Renal cortex interstitium (tissue), 11 donors: ENCODE measurements at regions not wholly inside any gene's neighbourhood (a gene's known extent, or its start where the extent isn't known, plus 50 kb on each side); places are given as distances from the start of the nearest gene placed in this dataset.
A peak's percentile ranks its signal among the peaks of the same experiment; 100 is the strongest.

Experiments used
- DNase-seq, 11 donors: peaks; one replicate each; pipeline ENCODE4 v3.0.0-alpha.2; 2013; ENCODE audit warnings: low read depth in 9 of 11, low spot score in 4 of 11; ENCODE audit errors: extremely low read depth in 1 of 11

GRCh38 chr2:221107424-221107823, 464.7 kb downstream of the EPHA4 start:
- no peak for DNase-seq

GRCh38 chr2:221109552-221109951, 462.6 kb downstream of the EPHA4 start:
- no peak for DNase-seq

GRCh38 chr2:221111739-221112138, 460.4 kb downstream of the EPHA4 start:
- no peak for DNase-seq

GRCh38 chr2:221112744-221113143, 459.4 kb downstream of the EPHA4 start:
- DNase-seq = no peak

- DNase-seq = no peak
These were observed 456.2 kb downstream of the EPHA4 start for GRCh38 chr2:221115944-221116343.

GRCh38 chr2:221120643-221121042, 451.5 kb downstream of the EPHA4 start:
- no peak for DNase-seq

- no peak for DNase-seq
These were observed 448.7 kb downstream of the EPHA4 start for GRCh38 chr2:221123396-221123795.

GRCh38 chr2:221124532-221125240, 447.4 kb downstream of the EPHA4 start:
- peak in 1 of 11 donors; percentile 11 for DNase-seq

- no peak for DNase-seq
These were observed 446.4 kb downstream of the EPHA4 start for GRCh38 chr2:221125691-221126090.

GRCh38 chr2:221129657-221130056, 442.4 kb downstream of the EPHA4 start:
- DNase-seq = peak in 1 of 11 donors; percentile 11

GRCh38 chr2:221130431-221130830, 441.7 kb downstream of the EPHA4 start:
- no peak for DNase-seq

GRCh38 chr2:221133941-221134340, 438.2 kb downstream of the EPHA4 start:
- DNase-seq = no peak

- DNase-seq = no peak
These were observed 437.4 kb downstream of the EPHA4 start for GRCh38 chr2:221134718-221135117.

GRCh38 chr2:221135699-221136098, 436.4 kb downstream of the EPHA4 start:
- no peak for DNase-seq

GRCh38 chr2:221137385-221137784, 434.7 kb downstream of the EPHA4 start:
- no peak for DNase-seq

GRCh38 chr2:221142341-221142740, 429.8 kb downstream of the EPHA4 start:
- no peak for DNase-seq

GRCh38 chr2:221143231-221143630, 428.9 kb downstream of the EPHA4 start:
- peak in 1 of 11 donors; percentile 21 for DNase-seq

GRCh38 chr2:221144909-221145308, 427.2 kb downstream of the EPHA4 start:
- no peak for DNase-seq

- no peak for DNase-seq
These were observed 426.7 kb downstream of the EPHA4 start for GRCh38 chr2:221145396-221145795.

GRCh38 chr2:221153226-221153625, 418.9 kb downstream of the EPHA4 start:
- no peak for DNase-seq

- DNase-seq = no peak
These were observed 417.9 kb downstream of the EPHA4 start for GRCh38 chr2:221154176-221154575.
